ENCODE measurements at regions not wholly inside any gene's neighbourhood (a gene's known extent, or its start where the extent isn't known, plus 50 kb on each side); places are given as distances from the start of the nearest gene placed in this dataset.

DNA sequence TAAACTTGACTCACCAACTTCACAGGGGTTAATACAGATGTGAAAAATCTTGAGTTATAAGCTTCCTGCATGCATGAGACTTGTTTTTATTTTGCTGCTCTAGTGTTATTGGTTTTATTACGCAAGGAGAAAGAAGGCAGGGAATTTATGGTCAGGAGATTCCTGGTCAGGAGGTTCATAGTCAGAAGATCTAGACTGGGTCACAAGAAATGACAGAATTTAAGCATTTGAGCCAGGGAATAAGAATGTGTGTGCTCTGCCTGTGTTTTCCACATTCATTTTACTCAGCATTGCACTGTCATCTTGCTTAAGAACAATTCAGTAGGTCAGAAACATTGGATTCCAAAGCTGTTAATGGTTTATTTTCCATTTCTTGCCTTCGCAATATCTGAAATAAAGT lies 2522.1 kb downstream of the ARAP2 start:
- TF ChIP-seq, protein P1, sequence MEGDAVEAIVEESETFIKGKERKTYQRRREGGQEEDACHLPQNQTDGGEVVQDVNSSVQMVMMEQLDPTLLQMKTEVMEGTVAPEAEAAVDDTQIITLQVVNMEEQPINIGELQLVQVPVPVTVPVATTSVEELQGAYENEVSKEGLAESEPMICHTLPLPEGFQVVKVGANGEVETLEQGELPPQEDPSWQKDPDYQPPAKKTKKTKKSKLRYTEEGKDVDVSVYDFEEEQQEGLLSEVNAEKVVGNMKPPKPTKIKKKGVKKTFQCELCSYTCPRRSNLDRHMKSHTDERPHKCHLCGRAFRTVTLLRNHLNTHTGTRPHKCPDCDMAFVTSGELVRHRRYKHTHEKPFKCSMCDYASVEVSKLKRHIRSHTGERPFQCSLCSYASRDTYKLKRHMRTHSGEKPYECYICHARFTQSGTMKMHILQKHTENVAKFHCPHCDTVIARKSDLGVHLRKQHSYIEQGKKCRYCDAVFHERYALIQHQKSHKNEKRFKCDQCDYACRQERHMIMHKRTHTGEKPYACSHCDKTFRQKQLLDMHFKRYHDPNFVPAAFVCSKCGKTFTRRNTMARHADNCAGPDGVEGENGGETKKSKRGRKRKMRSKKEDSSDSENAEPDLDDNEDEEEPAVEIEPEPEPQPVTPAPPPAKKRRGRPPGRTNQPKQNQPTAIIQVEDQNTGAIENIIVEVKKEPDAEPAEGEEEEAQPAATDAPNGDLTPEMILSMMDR (conservative IDR thresholded peaks at IDR 0.05; ENCODE audit: low read depth, low read length): no peak
- no peak for TF ChIP-seq EZH2 (IDR thresholded peaks at IDR 0.05; ENCODE audit: low read length, unreplicated experiment)
